ENCODE measurements at regions not wholly inside any gene's neighbourhood (a gene's known extent, or its start where the extent isn't known, plus 50 kb on each side); places are given as distances from the start of the nearest gene placed in this dataset.

DNA sequence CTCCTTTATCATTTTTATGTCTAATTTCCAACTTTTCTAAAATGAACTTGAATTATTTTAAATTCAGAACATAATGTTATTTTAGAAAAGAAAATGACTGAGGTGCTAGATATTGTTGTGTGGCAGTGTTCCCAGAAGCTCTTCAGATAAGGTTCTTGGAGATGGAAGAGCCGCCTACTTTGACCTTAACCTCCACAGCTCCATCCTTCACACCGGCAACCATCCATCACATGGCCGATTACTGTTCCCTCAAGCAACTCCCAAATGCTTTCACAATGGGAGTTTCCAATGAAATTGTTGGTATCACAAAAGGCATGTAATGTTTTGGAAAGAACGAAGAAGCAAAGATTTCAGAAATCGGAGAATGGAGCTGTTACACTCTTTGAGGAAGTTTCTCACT, 193.9 kb upstream of the SALL3 start:
- no peaks in the 10 kb centered on the region for H3K9me3 ChIP-seq (ENCODE audit: control insufficient read depth, low read length)
- no peak overlapping the region for H3K4me3 ChIP-seq (ENCODE audit: insufficient read depth, low read depth, low read length, poor library complexity, severe bottlenecking)
- no peaks in the 10 kb centered on the region for H3K27me3 ChIP-seq (replicated peaks; ENCODE audit: control insufficient read depth, insufficient read depth, low read length, poor library complexity, severe bottlenecking)
- H3K36me3 ChIP-seq (ENCODE audit: control insufficient read depth, insufficient read depth, low read length), result no peaks in the 10 kb centered on the region
- no peak overlapping the region for H3K27ac ChIP-seq (ENCODE audit: insufficient read depth, low read length, poor library complexity, severe bottlenecking)
- DNase-seq, result no peak
- no peaks in the 10 kb centered on the region for H3K4me1 ChIP-seq (ENCODE audit: control insufficient read depth, insufficient read depth, low read length, poor library complexity, severe bottlenecking)

DNA sequence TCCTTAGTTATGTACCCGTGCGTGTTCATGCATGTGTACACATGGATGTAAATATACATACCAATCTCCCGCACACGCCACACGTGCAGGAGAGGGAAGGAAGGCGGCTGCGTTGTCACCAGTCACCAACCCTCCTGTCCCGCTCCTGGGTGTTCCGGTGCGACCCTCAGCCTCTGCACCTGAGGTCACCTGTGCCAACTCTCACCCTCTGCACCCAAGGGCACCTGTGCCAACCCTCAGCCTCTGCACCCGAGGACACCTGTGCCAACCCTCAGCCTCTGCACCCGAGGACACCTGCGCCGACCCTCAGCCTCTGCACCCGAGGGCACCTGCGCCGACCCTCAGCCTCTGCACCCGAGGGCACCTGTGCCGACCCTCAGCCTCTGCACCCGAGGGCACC, 192.8 kb upstream of the SALL3 start:
- no peak for DNase-seq
- no peaks in the 10 kb centered on the region for H3K36me3 ChIP-seq (ENCODE audit: control insufficient read depth, insufficient read depth, low read length)
- H3K4me3 ChIP-seq (ENCODE audit: insufficient read depth, low read depth, low read length, poor library complexity, severe bottlenecking), result no peak overlapping the region
- H3K4me1 ChIP-seq (ENCODE audit: control insufficient read depth, insufficient read depth, low read length, poor library complexity, severe bottlenecking), result no peaks in the 10 kb centered on the region
- H3K27me3 ChIP-seq (replicated peaks; ENCODE audit: control insufficient read depth, insufficient read depth, low read length, poor library complexity, severe bottlenecking), result no peaks in the 10 kb centered on the region
- no peak overlapping the region for H3K27ac ChIP-seq (ENCODE audit: insufficient read depth, low read length, poor library complexity, severe bottlenecking)
- H3K9me3 ChIP-seq (ENCODE audit: control insufficient read depth, low read length), result no peaks in the 10 kb centered on the region

GRCh38 chr18:78787751-78788150, 191.9 kb upstream of the SALL3 start:
- H3K27ac ChIP-seq (ENCODE audit: insufficient read depth, low read length, poor library complexity, severe bottlenecking), result no peak overlapping the region
- DNase-seq, result no peak
- no peaks in the 10 kb centered on the region for H3K4me1 ChIP-seq (ENCODE audit: control insufficient read depth, insufficient read depth, low read length, poor library complexity, severe bottlenecking)
- H3K4me3 ChIP-seq (ENCODE audit: insufficient read depth, low read depth, low read length, poor library complexity, severe bottlenecking), result no peak overlapping the region
- H3K9me3 ChIP-seq (ENCODE audit: control insufficient read depth, low read length), result no peaks in the 10 kb centered on the region
- H3K27me3 ChIP-seq (replicated peaks; ENCODE audit: control insufficient read depth, insufficient read depth, low read length, poor library complexity, severe bottlenecking), result no peaks in the 10 kb centered on the region
- H3K36me3 ChIP-seq (ENCODE audit: control insufficient read depth, insufficient read depth, low read length), result no peaks in the 10 kb centered on the region

DNA sequence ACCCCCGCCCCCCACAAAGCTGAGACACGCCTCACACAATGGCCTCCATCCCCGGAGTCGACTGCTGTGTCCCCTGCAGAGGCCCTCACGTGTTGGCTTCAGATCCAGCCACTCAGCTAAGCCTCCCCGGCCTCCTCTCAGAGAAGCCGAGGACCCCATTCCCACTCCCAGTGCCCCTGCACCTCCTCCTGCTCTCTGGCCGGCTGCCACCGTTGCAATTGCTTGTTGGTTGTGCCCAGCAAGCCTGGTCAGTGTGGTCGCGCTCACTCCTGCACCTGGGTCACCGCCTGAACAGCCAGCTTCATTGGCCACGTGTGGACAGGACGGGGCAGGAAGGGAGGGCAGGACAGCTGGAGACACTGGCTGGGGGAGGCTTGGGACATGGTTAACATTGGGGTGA, 191.5 kb upstream of the SALL3 start:
- no peak for DNase-seq
- Histone ChIP-seq H3K27ac (ENCODE audit: insufficient read depth, low read length, poor library complexity, severe bottlenecking) (no peak overlapping the region), H3K27me3 (replicated peaks; ENCODE audit: control insufficient read depth, insufficient read depth, low read length, poor library complexity, severe bottlenecking) (no peaks in the 10 kb centered on the region), H3K36me3 (ENCODE audit: control insufficient read depth, insufficient read depth, low read length) (no peaks in the 10 kb centered on the region), H3K4me1 (ENCODE audit: control insufficient read depth, insufficient read depth, low read length, poor library complexity, severe bottlenecking) (no peaks in the 10 kb centered on the region), H3K9me3 (ENCODE audit: control insufficient read depth, low read length) (no peaks in the 10 kb centered on the region), H3K4me3 (ENCODE audit: insufficient read depth, low read depth, low read length, poor library complexity, severe bottlenecking) (no peak overlapping the region)

DNA sequence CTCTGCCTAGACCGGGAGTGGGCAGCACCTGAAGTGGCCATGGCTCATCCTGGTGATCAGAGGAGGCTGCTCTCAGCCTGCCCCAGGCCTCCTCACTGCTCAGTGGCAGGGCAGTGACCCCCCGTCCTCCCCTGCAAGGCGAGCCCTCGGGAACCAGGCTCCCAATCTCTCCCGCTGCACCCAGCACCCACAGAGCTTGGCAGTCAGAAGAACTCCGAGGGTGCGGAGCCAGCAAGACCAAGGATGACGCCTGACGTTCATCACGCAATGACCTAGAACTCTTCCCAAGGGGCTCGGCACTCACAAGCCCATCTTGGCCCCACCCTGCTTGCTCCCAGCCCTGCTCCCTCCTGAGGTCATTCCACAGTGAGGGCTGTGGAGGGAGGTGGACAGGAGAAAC, 189.8 kb upstream of the SALL3 start:
- H3K4me1 ChIP-seq (ENCODE audit: control insufficient read depth, insufficient read depth, low read length, poor library complexity, severe bottlenecking), result no peaks in the 10 kb centered on the region
- H3K9me3 ChIP-seq (ENCODE audit: control insufficient read depth, low read length), result no peaks in the 10 kb centered on the region
- no peak for DNase-seq
- H3K27ac ChIP-seq (ENCODE audit: insufficient read depth, low read length, poor library complexity, severe bottlenecking), result no peak overlapping the region
- H3K27me3 ChIP-seq (replicated peaks; ENCODE audit: control insufficient read depth, insufficient read depth, low read length, poor library complexity, severe bottlenecking), result no peaks in the 10 kb centered on the region
- H3K4me3 ChIP-seq (ENCODE audit: insufficient read depth, low read depth, low read length, poor library complexity, severe bottlenecking), result no peak overlapping the region
- H3K36me3 ChIP-seq (ENCODE audit: control insufficient read depth, insufficient read depth, low read length), result no peaks in the 10 kb centered on the region

GRCh38 chr18:78790511-78790910, 189.1 kb upstream of the SALL3 start:
- Histone ChIP-seq H3K9me3 (ENCODE audit: control insufficient read depth, low read length) (no peaks in the 10 kb centered on the region), H3K27me3 (replicated peaks; ENCODE audit: control insufficient read depth, insufficient read depth, low read length, poor library complexity, severe bottlenecking) (no peaks in the 10 kb centered on the region)
- DNase-seq, result no peak

GRCh38 chr18:78790960-78791359, 188.7 kb upstream of the SALL3 start:
- DNase-seq, result no peak
- no peak overlapping the region for H3K4me3 ChIP-seq (ENCODE audit: insufficient read depth, low read depth, low read length, poor library complexity, severe bottlenecking)
- no peaks in the 10 kb centered on the region for H3K4me1 ChIP-seq (ENCODE audit: control insufficient read depth, insufficient read depth, low read length, poor library complexity, severe bottlenecking)
- H3K27ac ChIP-seq (ENCODE audit: insufficient read depth, low read length, poor library complexity, severe bottlenecking), result no peak overlapping the region
- no peaks in the 10 kb centered on the region for H3K9me3 ChIP-seq (ENCODE audit: control insufficient read depth, low read length)
- no peaks in the 10 kb centered on the region for H3K36me3 ChIP-seq (ENCODE audit: control insufficient read depth, insufficient read depth, low read length)
- no peaks in the 10 kb centered on the region for H3K27me3 ChIP-seq (replicated peaks; ENCODE audit: control insufficient read depth, insufficient read depth, low read length, poor library complexity, severe bottlenecking)

More at GRCh38 chr18:78790511-78790910, 189.1 kb upstream of the SALL3 start:
- H3K4me1 ChIP-seq (ENCODE audit: control insufficient read depth, insufficient read depth, low read length, poor library complexity, severe bottlenecking), result no peaks in the 10 kb centered on the region
- H3K4me3 ChIP-seq (ENCODE audit: insufficient read depth, low read depth, low read length, poor library complexity, severe bottlenecking), result no peak overlapping the region
- H3K36me3 ChIP-seq (ENCODE audit: control insufficient read depth, insufficient read depth, low read length), result no peaks in the 10 kb centered on the region
- no peak overlapping the region for H3K27ac ChIP-seq (ENCODE audit: insufficient read depth, low read length, poor library complexity, severe bottlenecking)

GRCh38 chr18:78792094-78792493, 187.5 kb upstream of the SALL3 start:
- Histone ChIP-seq H3K9me3 (ENCODE audit: control insufficient read depth, low read length) (no peaks in the 10 kb centered on the region), H3K4me1 (ENCODE audit: control insufficient read depth, insufficient read depth, low read length, poor library complexity, severe bottlenecking) (no peaks in the 10 kb centered on the region), H3K36me3 (ENCODE audit: control insufficient read depth, insufficient read depth, low read length) (no peaks in the 10 kb centered on the region), H3K4me3 (ENCODE audit: insufficient read depth, low read depth, low read length, poor library complexity, severe bottlenecking) (no peak overlapping the region), H3K27me3 (replicated peaks; ENCODE audit: control insufficient read depth, insufficient read depth, low read length, poor library complexity, severe bottlenecking) (no peaks in the 10 kb centered on the region), H3K27ac (ENCODE audit: insufficient read depth, low read length, poor library complexity, severe bottlenecking) (no peak overlapping the region)
- DNase-seq, result no peak

DNA sequence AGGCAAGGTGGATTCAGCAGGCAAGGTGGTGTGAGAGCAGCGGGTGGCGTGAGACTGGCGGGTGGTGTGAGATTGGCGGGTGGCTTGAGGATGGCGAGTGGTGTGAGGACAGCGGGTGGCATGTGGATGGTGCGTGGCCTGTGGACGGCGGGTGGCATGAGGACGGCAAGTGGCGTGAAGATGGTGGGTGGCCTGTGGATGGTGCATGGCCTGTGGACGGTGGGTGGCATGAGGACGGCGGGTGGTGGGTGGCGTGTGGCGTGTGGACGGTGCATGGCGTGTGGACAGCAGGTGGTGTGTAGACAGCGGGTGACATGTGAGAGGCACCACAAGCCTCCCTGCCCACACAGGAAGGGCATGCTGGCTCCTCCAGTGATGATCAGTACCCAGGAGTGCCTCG, 186.9 kb upstream of the SALL3 start:
- Histone ChIP-seq H3K4me3 (ENCODE audit: insufficient read depth, low read depth, low read length, poor library complexity, severe bottlenecking) (no peak overlapping the region), H3K36me3 (ENCODE audit: control insufficient read depth, insufficient read depth, low read length) (no peaks in the 10 kb centered on the region), H3K27ac (ENCODE audit: insufficient read depth, low read length, poor library complexity, severe bottlenecking) (no peak overlapping the region), H3K4me1 (ENCODE audit: control insufficient read depth, insufficient read depth, low read length, poor library complexity, severe bottlenecking) (no peaks in the 10 kb centered on the region), H3K27me3 (replicated peaks; ENCODE audit: control insufficient read depth, insufficient read depth, low read length, poor library complexity, severe bottlenecking) (no peaks in the 10 kb centered on the region), H3K9me3 (ENCODE audit: control insufficient read depth, low read length) (no peaks in the 10 kb centered on the region)
- no peak for DNase-seq

DNA sequence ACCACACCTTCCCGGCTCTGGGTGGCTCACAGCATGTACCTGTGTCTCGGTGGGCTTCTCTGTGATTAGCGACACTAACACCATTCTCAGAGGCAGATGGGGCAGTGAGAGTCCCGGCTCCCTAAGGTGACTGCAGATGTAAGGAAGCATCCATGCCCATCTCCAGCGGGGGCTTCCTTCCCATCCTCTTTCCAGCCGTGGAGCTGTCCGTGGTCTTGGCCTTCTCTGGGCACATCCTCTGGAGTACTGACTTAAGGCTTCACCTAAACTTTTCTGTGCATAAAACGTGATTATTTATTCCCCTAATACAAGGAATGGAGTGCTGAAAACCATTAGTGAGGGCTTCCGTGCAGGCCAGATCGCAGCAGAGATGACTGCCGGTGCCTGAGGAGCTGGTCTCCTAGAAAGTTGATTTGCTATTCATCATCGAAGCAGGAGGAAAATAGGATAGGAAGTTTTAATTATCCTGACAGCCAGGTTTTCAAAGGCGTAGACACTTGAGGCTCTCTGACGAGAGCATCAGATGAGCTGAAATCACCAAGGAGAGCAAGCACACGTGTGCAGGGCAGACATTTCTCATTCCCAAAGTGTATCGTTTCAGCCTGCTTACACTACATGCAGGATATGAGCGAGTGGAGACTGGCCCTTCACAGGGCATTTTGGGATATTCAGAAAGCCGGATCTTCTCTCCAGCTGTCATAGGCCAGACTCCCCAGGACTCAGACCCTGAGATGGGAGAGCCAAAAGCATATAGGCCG, 186.1 kb upstream of the SALL3 start:
- H3K27me3 ChIP-seq (replicated peaks; ENCODE audit: control insufficient read depth, insufficient read depth, low read length, poor library complexity, severe bottlenecking), result no peaks in the 10 kb centered on the region
- DNase-seq, result no peak
- H3K27ac ChIP-seq (ENCODE audit: insufficient read depth, low read length, poor library complexity, severe bottlenecking), result no peak overlapping the region
- no peaks in the 10 kb centered on the region for H3K9me3 ChIP-seq (ENCODE audit: control insufficient read depth, low read length)
- no peaks in the 10 kb centered on the region for H3K4me1 ChIP-seq (ENCODE audit: control insufficient read depth, insufficient read depth, low read length, poor library complexity, severe bottlenecking)
- H3K36me3 ChIP-seq (ENCODE audit: control insufficient read depth, insufficient read depth, low read length), result no peaks in the 10 kb centered on the region
- no peak overlapping the region for H3K4me3 ChIP-seq (ENCODE audit: insufficient read depth, low read depth, low read length, poor library complexity, severe bottlenecking)

All from effector memory CD4-positive, alpha-beta T cell (primary cell).